ENCODE measurements at regions not wholly inside any gene's neighbourhood (a gene's known extent, or its start where the extent isn't known, plus 50 kb on each side); places are given as distances from the start of the nearest gene placed in this dataset.

DNA sequence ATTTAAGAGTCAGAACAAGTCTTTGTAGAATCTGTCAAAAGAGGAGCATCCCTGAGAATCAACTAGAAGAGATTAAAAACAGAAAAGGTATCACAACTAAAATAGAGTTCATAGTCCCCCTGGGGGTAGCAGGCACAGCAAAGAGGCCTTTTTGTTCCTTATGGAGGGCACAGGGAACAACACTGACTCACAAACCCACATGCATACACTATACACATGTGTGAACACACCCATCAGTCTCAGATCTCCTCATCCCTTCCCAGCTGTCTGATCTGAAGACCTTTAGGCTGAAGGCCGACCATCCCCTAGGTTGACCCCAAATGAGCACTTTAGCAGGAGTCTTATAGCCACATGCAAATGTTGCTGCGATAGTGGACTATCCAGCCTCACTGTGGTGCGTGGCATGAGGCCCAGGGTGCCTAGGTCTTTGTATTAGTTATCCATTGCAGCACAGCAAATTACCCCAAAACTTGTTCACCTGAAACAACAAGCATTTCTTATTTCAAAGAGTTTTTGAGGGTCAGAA is 236.7 kb upstream of the EGLN3 start:
- Histone ChIP-seq H3K27ac (ENCODE audit: low read depth, low read length) (no peak overlapping the region), H3K4me2 (ENCODE audit: insufficient read depth, low read length) (no peak overlapping the region), H3K27me3 (ENCODE audit: insufficient read depth, low read length) (no peaks in the 10 kb centered on the region), H3K4me3 (ENCODE audit: insufficient read depth, low read length) (no peak overlapping the region), H3K36me3 (ENCODE audit: insufficient read depth, low read length) (no peaks in the 10 kb centered on the region), H3K79me2 (ENCODE audit: insufficient read depth, low read length) (no peaks in the 10 kb centered on the region), H4K20me1 (ENCODE audit: insufficient read depth, low read length) (no peaks in the 10 kb centered on the region), H2AFZ (ENCODE audit: low read length) (no peak overlapping the region), H3K4me1 (ENCODE audit: insufficient read depth, low read length) (no peaks in the 10 kb centered on the region), H3K9me3 (ENCODE audit: low read depth, low read length) (no peaks in the 10 kb centered on the region)
- no peak for DNase-seq (ENCODE audit: insufficient read length, low spot score, missing footprints)
- TF ChIP-seq, protein P1, sequence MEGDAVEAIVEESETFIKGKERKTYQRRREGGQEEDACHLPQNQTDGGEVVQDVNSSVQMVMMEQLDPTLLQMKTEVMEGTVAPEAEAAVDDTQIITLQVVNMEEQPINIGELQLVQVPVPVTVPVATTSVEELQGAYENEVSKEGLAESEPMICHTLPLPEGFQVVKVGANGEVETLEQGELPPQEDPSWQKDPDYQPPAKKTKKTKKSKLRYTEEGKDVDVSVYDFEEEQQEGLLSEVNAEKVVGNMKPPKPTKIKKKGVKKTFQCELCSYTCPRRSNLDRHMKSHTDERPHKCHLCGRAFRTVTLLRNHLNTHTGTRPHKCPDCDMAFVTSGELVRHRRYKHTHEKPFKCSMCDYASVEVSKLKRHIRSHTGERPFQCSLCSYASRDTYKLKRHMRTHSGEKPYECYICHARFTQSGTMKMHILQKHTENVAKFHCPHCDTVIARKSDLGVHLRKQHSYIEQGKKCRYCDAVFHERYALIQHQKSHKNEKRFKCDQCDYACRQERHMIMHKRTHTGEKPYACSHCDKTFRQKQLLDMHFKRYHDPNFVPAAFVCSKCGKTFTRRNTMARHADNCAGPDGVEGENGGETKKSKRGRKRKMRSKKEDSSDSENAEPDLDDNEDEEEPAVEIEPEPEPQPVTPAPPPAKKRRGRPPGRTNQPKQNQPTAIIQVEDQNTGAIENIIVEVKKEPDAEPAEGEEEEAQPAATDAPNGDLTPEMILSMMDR (IDR thresholded peaks at IDR 0.05; ENCODE audit: extremely low read depth, low read depth, low read length) = no peak

DNA sequence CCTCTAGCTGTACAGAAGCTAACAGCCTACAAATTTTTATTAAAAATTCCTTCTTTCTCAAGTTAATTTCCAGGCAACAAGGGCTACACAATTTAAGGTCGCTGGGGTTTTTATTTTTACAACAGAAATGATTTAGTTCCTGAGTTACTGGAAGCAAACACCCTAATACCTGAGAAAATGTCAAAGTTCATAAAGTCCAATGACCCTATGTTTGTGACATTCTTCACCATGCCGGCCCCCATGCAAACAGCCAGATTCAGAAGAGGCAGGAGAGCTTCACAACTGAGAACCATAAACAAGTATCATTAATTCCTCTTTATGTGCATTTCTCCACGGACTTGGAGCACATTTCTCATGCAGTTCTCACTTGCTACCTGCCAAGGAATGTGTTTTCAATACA is 236.2 kb upstream of the EGLN3 start:
- Histone ChIP-seq H3K4me2 (ENCODE audit: insufficient read depth, low read length) (no peak overlapping the region), H3K9me3 (ENCODE audit: low read depth, low read length) (no peaks in the 10 kb centered on the region), H3K4me1 (ENCODE audit: insufficient read depth, low read length) (no peaks in the 10 kb centered on the region), H3K27me3 (ENCODE audit: insufficient read depth, low read length) (no peaks in the 10 kb centered on the region), H4K20me1 (ENCODE audit: insufficient read depth, low read length) (no peaks in the 10 kb centered on the region), H2AFZ (ENCODE audit: low read length) (no peak overlapping the region), H3K4me3 (ENCODE audit: insufficient read depth, low read length) (no peak overlapping the region), H3K79me2 (ENCODE audit: insufficient read depth, low read length) (no peaks in the 10 kb centered on the region), H3K27ac (ENCODE audit: low read depth, low read length) (no peak overlapping the region), H3K36me3 (ENCODE audit: insufficient read depth, low read length) (no peaks in the 10 kb centered on the region)
- TF ChIP-seq, protein P1 (IDR thresholded peaks at IDR 0.05; ENCODE audit: extremely low read depth, low read depth, low read length) = no peak
- no peak for DNase-seq (ENCODE audit: insufficient read length, low spot score, missing footprints)

DNA sequence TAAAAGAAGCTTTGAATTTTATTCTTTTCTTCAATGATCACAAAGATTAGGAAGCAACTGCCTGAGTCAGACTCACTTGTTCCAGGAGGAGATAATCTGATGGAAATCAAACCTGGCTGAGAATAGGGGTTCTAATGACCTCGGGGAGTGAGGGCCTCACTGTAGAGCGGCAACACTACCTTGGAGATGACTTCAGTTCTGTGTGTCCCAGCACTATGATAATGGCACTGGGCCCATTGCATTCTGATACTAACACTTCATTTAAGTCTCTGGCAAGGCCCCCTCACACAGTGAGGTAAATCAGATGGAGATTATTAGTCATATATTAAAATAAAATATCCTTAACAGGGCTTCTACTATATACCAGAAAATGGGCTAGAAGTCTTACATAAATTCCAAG is 233.3 kb upstream of the EGLN3 start:
- TF ChIP-seq, protein P1 (IDR thresholded peaks at IDR 0.05; ENCODE audit: extremely low read depth, low read depth, low read length) = no peak
- Histone ChIP-seq H3K79me2 (ENCODE audit: insufficient read depth, low read length) (no peaks in the 10 kb centered on the region), H3K27ac (ENCODE audit: low read depth, low read length) (no peak overlapping the region), H3K9me3 (ENCODE audit: low read depth, low read length) (no peaks in the 10 kb centered on the region), H2AFZ (ENCODE audit: low read length) (no peak overlapping the region), H3K36me3 (ENCODE audit: insufficient read depth, low read length) (no peaks in the 10 kb centered on the region), H3K27me3 (ENCODE audit: insufficient read depth, low read length) (no peaks in the 10 kb centered on the region), H3K4me3 (ENCODE audit: insufficient read depth, low read length) (no peak overlapping the region), H3K4me1 (ENCODE audit: insufficient read depth, low read length) (no peaks in the 10 kb centered on the region), H4K20me1 (ENCODE audit: insufficient read depth, low read length) (no peaks in the 10 kb centered on the region), H3K4me2 (ENCODE audit: insufficient read depth, low read length) (no peak overlapping the region)
- no peak for DNase-seq (ENCODE audit: insufficient read length, low spot score, missing footprints)

DNA sequence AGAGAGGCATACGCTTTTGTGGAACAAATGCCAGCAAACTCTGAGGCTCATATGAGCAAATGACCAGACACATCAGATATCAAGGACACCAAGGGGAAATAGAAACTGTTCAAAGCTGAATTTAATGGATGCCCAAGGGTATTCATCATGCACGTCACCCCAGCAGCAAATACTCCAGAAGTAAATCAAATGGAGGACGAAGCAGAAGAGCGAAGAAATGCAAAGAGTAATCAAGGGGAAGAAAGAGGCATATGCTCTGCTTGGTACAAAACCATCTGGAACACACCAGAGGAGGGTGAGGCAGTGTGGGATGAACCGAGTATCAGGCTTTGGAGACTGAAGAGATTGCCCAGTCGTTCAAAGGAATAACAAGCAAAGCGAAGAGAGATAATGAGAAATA is 232.6 kb upstream of the EGLN3 start:
- H2AFZ ChIP-seq (ENCODE audit: low read length) = no peak overlapping the region
- no peaks in the 10 kb centered on the region for H3K9me3 ChIP-seq (ENCODE audit: low read depth, low read length)
- H3K4me1 ChIP-seq (ENCODE audit: insufficient read depth, low read length) = no peaks in the 10 kb centered on the region
- TF ChIP-seq, protein P1 (IDR thresholded peaks at IDR 0.05; ENCODE audit: extremely low read depth, low read depth, low read length) = no peak
- H3K79me2 ChIP-seq (ENCODE audit: insufficient read depth, low read length) = no peaks in the 10 kb centered on the region
- no peak overlapping the region for H3K27ac ChIP-seq (ENCODE audit: low read depth, low read length)
- no peaks in the 10 kb centered on the region for H3K27me3 ChIP-seq (ENCODE audit: insufficient read depth, low read length)
- no peak for DNase-seq (ENCODE audit: insufficient read length, low spot score, missing footprints)
- H4K20me1 ChIP-seq (ENCODE audit: insufficient read depth, low read length) = no peaks in the 10 kb centered on the region
- H3K36me3 ChIP-seq (ENCODE audit: insufficient read depth, low read length) = no peaks in the 10 kb centered on the region
- no peak overlapping the region for H3K4me3 ChIP-seq (ENCODE audit: insufficient read depth, low read length)
- H3K4me2 ChIP-seq (ENCODE audit: insufficient read depth, low read length) = no peak overlapping the region

All from osteoblast (primary cell).